ENCODE measurements at regions not wholly inside any gene's neighbourhood (a gene's known extent, or its start where the extent isn't known, plus 50 kb on each side); places are given as distances from the start of the nearest gene placed in this dataset.
"Not testable (repeated sequence)": the region's sequence is repeated elsewhere in the genome, so short reads cannot be mapped to it uniquely, and the experiment has no call there.

DNA sequence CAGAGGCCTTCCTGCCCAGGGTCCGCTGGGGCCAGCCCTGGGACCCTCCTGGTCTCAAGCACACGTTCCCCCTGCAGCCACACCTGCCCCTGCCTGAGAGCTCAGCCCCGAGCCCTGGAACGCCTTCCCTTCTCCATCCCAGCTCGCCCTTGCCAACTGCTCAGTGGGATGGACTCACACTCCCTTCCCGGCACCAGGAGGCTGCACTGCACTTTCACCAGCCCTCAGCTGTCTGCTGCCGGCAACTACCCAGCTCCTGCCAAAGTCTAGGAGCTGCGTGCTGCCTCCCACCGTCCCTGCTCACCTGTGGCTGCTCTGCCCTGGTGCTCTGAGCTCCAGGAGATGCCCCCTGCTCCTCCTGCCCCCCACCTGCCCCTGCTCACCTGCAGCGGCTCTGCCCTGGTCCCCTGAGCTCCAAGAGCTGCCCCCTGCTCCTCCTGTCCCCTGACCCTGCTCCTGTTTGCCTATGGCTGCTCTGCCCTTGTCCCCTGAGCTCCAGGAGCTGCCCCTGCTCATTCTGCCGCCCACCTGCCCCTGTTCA lies 246.4 kb downstream of the TMEM121 start:
- H3K9ac ChIP-seq (ENCODE audit: low read length); H3K4me1 Mint-ChIP-seq (ENCODE audit: low read depth, unreplicated experiment); FAIRE-seq; H3K36me3 ChIP-seq (ENCODE audit: insufficient read depth, low read length); H3K9me3 ChIP-seq (ENCODE audit: insufficient read depth, low read depth, low read length); H3K27ac ChIP-seq (ENCODE audit: low read depth, low read length); H3K4me1 ChIP-seq (ENCODE audit: insufficient read depth, low read length); H3K4me2 ChIP-seq (ENCODE audit: low read length); H3K4me3 ChIP-seq (ENCODE audit: insufficient read depth, low read depth, low read length); DNase-seq (ENCODE audit: low read depth); H3K27ac Mint-ChIP-seq (ENCODE audit: unreplicated experiment); H3K4me3 Mint-ChIP-seq (ENCODE audit: unreplicated experiment); H3K27me3 ChIP-seq (ENCODE audit: insufficient read depth, low read length); H4K20me1 ChIP-seq (ENCODE audit: insufficient read depth, low read length); H3K79me2 ChIP-seq (ENCODE audit: insufficient read depth, low read length); H3K36me3 Mint-ChIP-seq (ENCODE audit: low read depth, unreplicated experiment); H2AFZ ChIP-seq (ENCODE audit: low read depth, low read length); H3K27me3 Mint-ChIP-seq (ENCODE audit: low read depth, unreplicated experiment): not testable (repeated sequence)
- peaks cover 21% of the 10 kb centered on the region for H3K9me3 Mint-ChIP-seq (ENCODE audit: unreplicated experiment)

DNA sequence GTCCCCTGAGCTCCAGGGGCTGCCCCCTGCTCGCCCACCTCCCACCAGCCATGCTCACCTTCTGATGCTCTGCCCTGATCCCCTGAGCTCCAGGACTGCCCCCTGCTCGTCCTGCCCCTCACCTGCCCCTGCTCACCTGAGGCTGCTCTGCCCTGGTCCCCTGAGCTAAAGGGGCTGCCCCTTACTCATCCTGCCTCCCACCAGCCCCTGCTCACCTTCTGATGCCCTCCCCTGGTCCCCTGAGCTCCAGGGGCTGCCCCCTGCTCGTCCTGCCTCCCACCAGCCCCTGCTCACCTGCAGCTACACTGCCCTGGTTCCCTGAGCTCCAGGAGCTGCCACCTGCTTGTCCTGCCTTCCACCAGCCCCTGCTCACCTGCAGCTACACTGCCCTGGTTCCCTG lies 247.2 kb downstream of the TMEM121 start:
- Histone ChIP-seq H3K4me2 (ENCODE audit: low read length) (no peak overlapping the region), H4K20me1 (ENCODE audit: insufficient read depth, low read length) (no peaks in the 10 kb centered on the region), H3K27ac (ENCODE audit: low read depth, low read length) (no peak overlapping the region), H3K4me3 (ENCODE audit: insufficient read depth, low read depth, low read length) (no peak overlapping the region), H3K4me1 (ENCODE audit: insufficient read depth, low read length) (no peaks in the 10 kb centered on the region), H3K9me3 (ENCODE audit: insufficient read depth, low read depth, low read length) (no peaks in the 10 kb centered on the region), H3K79me2 (ENCODE audit: insufficient read depth, low read length) (no peaks in the 10 kb centered on the region), H3K36me3 (ENCODE audit: insufficient read depth, low read length) (no peaks in the 10 kb centered on the region), H2AFZ (ENCODE audit: low read depth, low read length) (no peak overlapping the region), H3K9ac (ENCODE audit: low read length) (no peak overlapping the region), H3K27me3 (ENCODE audit: insufficient read depth, low read length) (no peaks in the 10 kb centered on the region)
- FAIRE-seq (no peak), DNase-seq (ENCODE audit: low read depth) (no peak)
- TF ChIP-seq EZH2 (IDR thresholded peaks at IDR 0.05; ENCODE audit: insufficient read depth, low read length) = no peak
- TF ChIP-seq, protein P1, sequence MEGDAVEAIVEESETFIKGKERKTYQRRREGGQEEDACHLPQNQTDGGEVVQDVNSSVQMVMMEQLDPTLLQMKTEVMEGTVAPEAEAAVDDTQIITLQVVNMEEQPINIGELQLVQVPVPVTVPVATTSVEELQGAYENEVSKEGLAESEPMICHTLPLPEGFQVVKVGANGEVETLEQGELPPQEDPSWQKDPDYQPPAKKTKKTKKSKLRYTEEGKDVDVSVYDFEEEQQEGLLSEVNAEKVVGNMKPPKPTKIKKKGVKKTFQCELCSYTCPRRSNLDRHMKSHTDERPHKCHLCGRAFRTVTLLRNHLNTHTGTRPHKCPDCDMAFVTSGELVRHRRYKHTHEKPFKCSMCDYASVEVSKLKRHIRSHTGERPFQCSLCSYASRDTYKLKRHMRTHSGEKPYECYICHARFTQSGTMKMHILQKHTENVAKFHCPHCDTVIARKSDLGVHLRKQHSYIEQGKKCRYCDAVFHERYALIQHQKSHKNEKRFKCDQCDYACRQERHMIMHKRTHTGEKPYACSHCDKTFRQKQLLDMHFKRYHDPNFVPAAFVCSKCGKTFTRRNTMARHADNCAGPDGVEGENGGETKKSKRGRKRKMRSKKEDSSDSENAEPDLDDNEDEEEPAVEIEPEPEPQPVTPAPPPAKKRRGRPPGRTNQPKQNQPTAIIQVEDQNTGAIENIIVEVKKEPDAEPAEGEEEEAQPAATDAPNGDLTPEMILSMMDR (IDR thresholded peaks at IDR 0.05; ENCODE audit: insufficient read depth, low read depth, low read length) = no peak
- peaks cover 26% of the 10 kb centered on the region for H3K9me3 Mint-ChIP-seq (ENCODE audit: unreplicated experiment)
- H3K4me1 Mint-ChIP-seq (ENCODE audit: low read depth, unreplicated experiment) = no peaks in the 10 kb centered on the region
- no peaks in the 10 kb centered on the region for H3K27me3 Mint-ChIP-seq (ENCODE audit: low read depth, unreplicated experiment)
- H3K36me3 Mint-ChIP-seq (ENCODE audit: low read depth, unreplicated experiment) = no peaks in the 10 kb centered on the region
- H3K27ac Mint-ChIP-seq (ENCODE audit: unreplicated experiment) = no peak overlapping the region
- H3K4me3 Mint-ChIP-seq (ENCODE audit: unreplicated experiment) = no peak overlapping the region

DNA sequence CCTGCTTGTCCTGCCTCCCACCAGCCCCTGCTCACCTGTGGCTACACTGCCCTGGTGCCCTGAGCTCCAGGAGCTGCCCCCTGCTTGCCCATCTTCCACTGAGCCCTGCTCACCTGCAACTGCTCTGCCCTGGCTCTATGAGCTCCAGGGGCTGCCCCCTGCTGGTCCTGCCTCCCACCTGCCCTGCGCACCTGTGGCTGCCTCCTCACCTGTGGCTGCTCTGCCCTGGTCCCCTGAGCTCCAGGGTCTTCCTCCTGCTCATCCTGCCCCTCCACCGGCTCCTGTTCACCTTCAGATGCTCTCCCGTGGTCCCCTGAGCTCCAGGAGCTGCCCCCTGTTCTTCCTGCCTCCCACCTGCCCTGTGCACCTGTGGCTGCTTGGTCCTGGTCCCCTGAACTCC lies 247.6 kb downstream of the TMEM121 start:
- no peaks in the 10 kb centered on the region for H3K36me3 Mint-ChIP-seq (ENCODE audit: low read depth, unreplicated experiment)
- H3K27ac Mint-ChIP-seq (ENCODE audit: unreplicated experiment) = no peak overlapping the region
- no peak for FAIRE-seq
- Histone ChIP-seq H3K9me3 (ENCODE audit: insufficient read depth, low read depth, low read length) (no peaks in the 10 kb centered on the region), H3K36me3 (ENCODE audit: insufficient read depth, low read length) (no peaks in the 10 kb centered on the region), H3K79me2 (ENCODE audit: insufficient read depth, low read length) (no peaks in the 10 kb centered on the region), H3K4me3 (ENCODE audit: insufficient read depth, low read depth, low read length) (no peak overlapping the region), H2AFZ (ENCODE audit: low read depth, low read length) (no peak overlapping the region), H3K27me3 (ENCODE audit: insufficient read depth, low read length) (no peaks in the 10 kb centered on the region), H3K4me2 (ENCODE audit: low read length) (no peak overlapping the region), H3K27ac (ENCODE audit: low read depth, low read length) (no peak overlapping the region), H3K9ac (ENCODE audit: low read length) (no peak overlapping the region), H4K20me1 (ENCODE audit: insufficient read depth, low read length) (no peaks in the 10 kb centered on the region), H3K4me1 (ENCODE audit: insufficient read depth, low read length) (no peaks in the 10 kb centered on the region)
- H3K27me3 Mint-ChIP-seq (ENCODE audit: low read depth, unreplicated experiment) = no peaks in the 10 kb centered on the region
- TF ChIP-seq EZH2 (IDR thresholded peaks at IDR 0.05; ENCODE audit: insufficient read depth, low read length) = no peak
- TF ChIP-seq, protein P1 (IDR thresholded peaks at IDR 0.05; ENCODE audit: insufficient read depth, low read depth, low read length) = no peak
- H3K4me1 Mint-ChIP-seq (ENCODE audit: low read depth, unreplicated experiment) = no peaks in the 10 kb centered on the region
- DNase-seq (ENCODE audit: low read depth) = no peak
- H3K4me3 Mint-ChIP-seq (ENCODE audit: unreplicated experiment) = no peak overlapping the region
- peaks cover 26% of the 10 kb centered on the region for H3K9me3 Mint-ChIP-seq (ENCODE audit: unreplicated experiment)

DNA sequence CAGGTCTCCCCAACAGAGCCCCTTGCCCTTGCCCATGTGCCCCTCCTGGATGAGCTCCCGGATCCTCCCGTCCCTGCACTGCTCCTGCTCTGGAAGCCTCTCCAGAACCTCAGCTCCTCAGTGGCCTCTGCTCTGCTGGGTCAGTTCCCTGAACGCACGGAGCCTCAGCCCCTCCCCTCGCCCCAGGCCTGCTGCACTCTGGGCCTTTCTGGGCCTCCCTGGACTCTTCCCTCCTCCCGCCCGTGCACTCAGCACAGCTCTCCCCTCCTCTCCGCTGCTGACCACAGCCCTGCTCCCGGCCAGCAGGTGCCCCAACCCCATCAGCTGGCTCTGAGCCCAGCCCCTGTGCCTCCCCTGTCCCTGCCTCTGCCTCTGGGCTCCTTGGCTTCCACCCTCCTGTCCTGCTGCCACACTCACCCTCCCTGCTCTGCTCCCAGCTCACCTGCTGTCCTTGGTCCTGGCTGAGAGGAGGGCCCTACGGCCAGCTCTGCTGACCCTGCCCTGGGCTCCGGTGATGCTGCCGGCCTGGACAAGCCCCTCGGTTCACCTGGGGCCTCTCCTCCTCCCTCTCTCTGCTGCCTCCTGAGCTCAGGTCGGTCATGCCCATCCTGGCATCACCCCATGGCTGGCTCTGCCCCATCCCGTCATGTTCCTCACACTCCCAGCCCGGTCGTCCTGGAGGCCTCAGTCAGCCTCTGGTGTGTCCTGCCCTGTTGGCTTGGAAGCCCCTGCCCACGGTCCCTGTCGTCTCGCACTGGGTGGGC lies 248.4 kb downstream of the TMEM121 start:
- H3K4me3 Mint-ChIP-seq (ENCODE audit: unreplicated experiment); H3K36me3 Mint-ChIP-seq (ENCODE audit: low read depth, unreplicated experiment); H3K9me3 ChIP-seq (ENCODE audit: insufficient read depth, low read depth, low read length): not testable (repeated sequence)

More for the DNA sequence above, 248.4 kb downstream of the TMEM121 start:
- not testable (repeated sequence) for H3K4me3 ChIP-seq (ENCODE audit: insufficient read depth, low read depth, low read length); H3K27me3 ChIP-seq (ENCODE audit: insufficient read depth, low read length); H3K27ac ChIP-seq (ENCODE audit: low read depth, low read length); DNase-seq (ENCODE audit: low read depth); H3K79me2 ChIP-seq (ENCODE audit: insufficient read depth, low read length); H4K20me1 ChIP-seq (ENCODE audit: insufficient read depth, low read length); H3K4me1 ChIP-seq (ENCODE audit: insufficient read depth, low read length); H3K4me2 ChIP-seq (ENCODE audit: low read length); H3K9ac ChIP-seq (ENCODE audit: low read length); H3K27me3 Mint-ChIP-seq (ENCODE audit: low read depth, unreplicated experiment); FAIRE-seq; H2AFZ ChIP-seq (ENCODE audit: low read depth, low read length); H3K36me3 ChIP-seq (ENCODE audit: insufficient read depth, low read length); H3K4me1 Mint-ChIP-seq (ENCODE audit: low read depth, unreplicated experiment); H3K27ac Mint-ChIP-seq (ENCODE audit: unreplicated experiment)
- peaks cover 26% of the 10 kb centered on the region for H3K9me3 Mint-ChIP-seq (ENCODE audit: unreplicated experiment)
